Renal cortex interstitium (tissue), 11 donors: ENCODE measurements at regions not wholly inside any gene's neighbourhood (a gene's known extent, or its start where the extent isn't known, plus 50 kb on each side); places are given as distances from the start of the nearest gene placed in this dataset.
"Not testable (repeated sequence)": the region's sequence is repeated elsewhere in the genome, so short reads cannot be mapped to it uniquely, and the experiment has no call there.

Experiments used
- DNase-seq, 11 donors: peaks; one replicate each; pipeline ENCODE4 v3.0.0-alpha.2; 2013; ENCODE audit warnings: low read depth in 9 of 11, low spot score in 4 of 11; ENCODE audit errors: extremely low read depth in 1 of 11

DNA sequence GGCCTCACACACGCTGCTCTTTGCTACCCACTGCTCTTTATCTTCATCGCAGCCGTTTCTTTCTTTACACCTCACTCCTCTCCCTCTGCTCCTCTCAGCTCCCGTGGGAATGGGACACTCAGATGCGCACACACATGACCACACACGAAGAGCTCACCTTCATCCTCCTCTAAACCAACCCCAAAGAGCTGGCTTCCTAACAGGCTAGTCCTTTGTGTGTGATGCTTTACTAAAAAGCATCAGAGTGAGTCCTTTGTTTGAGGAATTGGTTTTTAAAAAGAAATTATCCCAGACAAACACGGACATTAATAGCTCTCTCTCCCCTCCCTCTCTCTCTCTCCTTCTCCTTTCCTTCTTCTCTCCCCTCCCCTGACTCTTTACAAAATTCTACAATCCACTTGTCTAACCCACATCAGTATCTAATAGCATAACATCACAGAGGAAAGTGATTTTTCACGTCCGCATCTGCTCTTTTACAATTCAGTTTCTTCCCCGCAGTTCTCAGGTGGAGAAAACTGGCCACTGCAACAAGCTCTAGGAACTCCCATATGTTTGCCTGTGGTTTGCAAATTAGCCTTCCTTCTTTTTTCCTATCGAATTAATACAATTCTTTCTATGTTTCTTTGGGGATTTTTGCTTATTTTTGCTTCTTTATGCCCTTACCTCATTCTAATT lies 306.8 kb upstream of the CNR1 start:
- no peak for DNase-seq

DNA sequence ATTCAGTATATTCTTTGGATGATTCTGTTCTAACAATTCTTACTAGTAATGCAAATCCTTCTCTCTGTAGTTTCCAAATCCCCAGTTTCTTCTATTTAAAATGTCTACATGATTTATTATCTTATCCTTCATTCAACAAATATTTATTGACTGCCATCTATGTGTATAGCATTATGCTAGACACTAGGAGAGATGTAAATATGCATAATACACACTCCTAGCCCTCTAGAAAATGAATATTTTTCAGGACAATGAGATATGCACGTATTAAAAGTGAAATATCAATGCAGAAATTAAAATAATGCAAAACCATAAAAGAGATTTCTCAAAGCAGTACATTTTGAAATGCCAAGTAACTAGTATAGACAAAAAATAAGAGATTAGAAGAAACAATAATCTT lies 293.5 kb upstream of the CNR1 start:
- DNase-seq, result no peak

DNA sequence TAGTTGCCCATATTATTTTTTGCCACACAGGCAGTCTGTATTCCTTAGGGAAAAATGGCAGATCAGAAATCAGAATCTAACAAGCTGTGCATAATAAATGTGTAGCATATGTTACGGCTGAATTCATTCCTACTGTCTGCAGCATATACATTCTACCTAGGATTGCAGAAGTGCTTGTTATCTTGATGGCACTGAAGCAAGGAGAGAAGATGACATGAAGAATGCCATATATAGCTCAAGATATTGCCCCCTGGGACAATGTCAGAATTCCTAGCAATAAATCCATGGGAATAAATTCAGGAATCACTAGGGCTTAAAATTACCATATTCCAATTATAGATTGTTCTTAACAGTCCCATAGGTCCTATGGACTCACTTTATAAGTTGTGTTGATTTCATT lies 293.0 kb upstream of the CNR1 start:
- DNase-seq, result no peak

DNA sequence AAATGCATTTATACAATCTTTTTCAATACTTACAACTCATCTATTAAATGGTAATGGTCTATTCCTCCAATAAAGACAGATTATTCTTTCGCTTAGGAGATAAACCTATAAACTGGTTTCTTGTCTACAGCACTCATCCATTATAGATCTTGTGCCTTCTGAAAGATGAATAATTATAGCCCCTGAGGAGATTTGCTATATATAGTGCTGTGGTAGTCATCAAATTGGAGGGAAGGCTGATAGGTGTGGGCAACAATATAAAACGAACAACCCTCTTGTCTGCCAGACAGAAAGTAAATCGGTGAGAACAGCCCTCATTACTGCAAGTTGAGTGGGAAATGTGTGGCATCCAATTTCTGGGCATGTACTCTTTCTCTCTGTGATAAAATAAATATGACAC lies 292.5 kb upstream of the CNR1 start:
- no peak for DNase-seq

DNA sequence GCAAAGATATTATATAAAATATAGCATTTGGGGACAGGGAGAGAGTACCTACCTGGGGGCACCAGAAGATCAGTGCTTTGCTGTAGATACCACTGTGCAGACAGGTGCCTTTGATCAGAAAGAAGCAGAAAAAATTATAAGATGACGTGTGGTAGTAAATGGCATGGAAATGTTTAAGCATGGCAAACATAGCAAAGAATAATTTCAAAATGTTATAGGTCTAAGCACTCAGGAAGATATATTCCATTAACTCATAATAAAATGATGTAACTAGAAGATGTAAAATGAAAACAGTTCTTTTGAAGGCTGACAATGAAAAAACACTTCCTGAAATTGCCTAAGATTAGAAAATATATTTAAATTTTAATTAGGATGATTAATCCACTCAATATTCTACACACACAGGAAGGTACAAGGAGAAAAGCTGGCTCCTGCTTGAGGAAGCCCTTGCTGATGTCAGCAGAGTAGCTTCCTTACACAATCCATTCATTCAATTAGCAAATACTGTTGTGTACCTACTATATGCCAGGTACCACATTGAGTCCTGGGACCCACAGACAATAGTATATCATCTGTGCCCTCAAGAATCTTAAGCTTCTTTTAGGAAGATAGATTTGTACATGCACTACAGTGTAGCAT lies 290.2 kb upstream of the CNR1 start:
- DNase-seq, result no peak

DNA sequence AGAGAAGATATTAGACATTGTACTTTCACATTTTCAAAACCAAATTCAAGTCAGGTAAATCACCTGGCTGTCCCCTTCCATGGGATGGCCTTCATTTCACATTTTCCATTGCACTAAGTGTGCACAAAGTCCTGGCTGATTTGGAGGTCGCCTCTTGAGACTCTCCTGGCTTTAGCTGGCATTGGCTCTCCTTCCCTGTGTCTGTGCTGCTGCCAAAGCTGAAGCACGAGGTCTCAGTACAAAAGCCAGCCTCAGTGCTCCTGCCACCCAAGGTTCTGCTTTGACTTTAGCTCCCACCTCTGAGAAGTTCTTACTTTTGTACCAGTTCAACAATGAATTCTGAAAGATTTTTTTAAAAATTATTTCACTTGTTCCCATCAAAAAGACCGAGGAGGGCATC lies 289.2 kb upstream of the CNR1 start:
- no peak for DNase-seq

DNA sequence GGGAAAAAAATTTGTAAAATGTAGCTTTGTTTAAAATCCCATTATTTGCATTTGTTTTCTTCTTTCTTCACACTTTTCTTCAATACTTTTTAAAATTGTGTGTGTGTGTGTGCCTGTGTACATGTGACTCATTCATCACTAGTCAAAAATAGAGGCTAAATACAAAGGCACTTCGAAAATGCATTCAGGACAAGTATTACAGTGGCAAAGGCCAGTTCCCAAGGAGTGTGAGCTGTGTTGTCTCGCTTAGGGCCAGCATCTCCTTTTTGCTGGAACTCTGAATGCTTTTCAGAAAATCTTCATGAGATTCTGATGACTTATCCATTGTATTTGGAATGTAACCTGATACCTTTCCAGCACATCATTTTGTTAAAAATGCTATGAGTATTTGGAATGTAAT lies 288.5 kb upstream of the CNR1 start:
- DNase-seq, result no peak

DNA sequence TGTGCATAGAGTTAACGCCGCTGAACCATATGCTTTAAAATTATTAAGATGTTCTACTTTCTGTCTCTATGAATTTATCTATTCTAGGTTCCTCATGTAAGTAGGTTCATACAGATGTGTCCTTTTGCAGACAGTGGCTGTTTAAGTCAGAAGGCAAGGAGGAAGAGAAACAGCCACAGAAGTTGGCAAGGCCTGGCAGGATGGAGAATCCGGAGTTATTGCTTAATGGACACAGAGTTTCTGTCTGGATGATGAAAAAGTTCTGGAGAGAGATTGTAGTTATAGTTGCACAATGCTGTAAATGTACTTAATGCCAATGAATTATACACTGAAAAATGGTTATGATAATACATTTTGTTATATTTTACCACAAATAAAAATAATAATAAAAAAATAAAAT lies 283.6 kb upstream of the CNR1 start:
- DNase-seq, result no peak

DNA sequence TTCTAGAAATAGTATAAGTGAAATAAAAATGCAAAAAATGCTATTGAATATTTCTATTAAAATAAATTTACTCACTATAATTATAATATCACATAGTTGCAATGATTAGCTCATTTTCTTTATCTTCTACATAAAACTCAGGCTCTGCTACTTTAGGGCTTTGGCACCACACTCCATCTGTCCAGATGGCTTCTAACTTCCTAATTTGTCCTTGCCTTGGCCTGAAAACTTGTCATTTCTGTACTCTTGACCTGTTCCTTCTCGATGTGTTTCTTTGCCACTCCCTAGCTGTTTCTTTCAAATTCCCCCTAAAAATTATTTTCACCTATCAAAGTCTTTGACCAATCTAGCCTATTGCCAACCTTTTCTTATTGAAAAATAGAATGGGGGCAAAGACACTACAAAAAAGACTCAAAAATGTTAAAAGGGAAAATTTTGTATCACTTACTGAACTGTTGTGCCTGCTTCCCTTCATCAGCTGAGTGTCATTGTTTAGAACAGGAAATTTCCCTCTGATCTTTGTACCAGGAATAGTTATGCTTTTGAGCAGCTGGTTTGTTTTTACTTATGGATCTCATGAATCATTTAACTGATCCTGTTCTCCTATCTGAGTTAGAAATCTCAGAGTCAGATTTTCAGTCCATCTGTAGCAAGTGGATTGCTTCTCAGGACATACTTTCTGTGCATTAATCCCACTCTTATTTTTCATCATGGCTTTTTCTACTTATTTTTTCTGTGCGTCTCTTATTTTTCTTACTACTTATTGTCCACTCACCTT lies 279.2 kb upstream of the CNR1 start:
- no peak for DNase-seq

DNA sequence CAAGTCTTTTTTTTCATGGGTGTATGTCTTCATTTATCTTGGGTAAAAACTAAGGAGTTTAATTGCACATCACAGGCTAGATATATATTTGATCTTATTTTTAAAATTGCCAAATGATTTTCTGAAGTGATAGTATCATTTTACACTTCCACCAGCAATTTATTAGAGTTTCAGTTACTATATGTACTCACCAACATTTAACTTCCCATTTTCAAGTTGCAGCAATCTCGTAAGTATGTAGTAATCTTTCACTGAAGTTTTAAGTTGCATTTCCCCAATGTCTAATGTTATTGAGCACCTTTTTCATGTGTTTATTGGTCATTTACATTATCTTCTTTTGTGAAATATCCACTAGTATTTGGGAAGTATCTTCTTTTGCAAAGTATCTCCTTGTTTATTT lies 277.4 kb upstream of the CNR1 start:
- DNase-seq, result no peak

DNA sequence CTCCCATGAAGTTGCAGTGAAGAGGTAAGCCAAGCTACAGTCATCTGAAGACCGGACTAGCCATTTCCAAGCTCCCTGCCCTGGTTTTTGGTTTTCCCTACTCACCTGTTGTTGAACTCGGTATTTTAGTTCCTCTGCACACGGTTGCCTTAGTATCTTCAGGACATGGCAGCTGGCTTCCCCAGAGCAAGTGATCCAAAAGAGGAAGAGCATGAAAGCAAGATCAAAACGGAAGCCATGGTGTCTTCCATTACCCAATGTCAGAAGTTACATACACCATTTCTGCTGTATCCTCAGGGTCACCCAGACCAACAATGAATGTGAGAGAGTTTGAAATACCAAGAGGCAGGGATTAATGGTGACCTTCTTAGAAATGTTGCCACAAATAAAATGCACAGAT lies 276.6 kb upstream of the CNR1 start:
- DNase-seq, result no peak

DNA sequence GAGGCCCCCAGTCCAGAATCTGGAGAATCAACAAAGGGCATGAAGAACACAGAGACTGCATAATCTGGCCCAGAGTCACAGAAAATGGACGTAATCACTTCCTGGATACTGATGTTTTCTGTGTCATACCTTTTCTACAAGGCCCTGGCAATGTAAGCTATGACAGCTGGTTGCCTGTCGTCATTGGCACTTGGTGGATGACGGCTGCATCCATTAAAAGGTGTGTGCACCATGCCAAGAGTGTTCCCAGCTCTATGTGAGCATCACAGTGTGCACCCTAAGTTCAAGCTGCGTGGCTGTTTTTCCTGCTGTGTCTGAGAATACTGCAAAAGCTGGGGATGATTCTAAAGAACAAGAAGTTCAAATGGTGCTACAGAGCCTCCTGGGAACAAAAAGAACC lies 275.2 kb upstream of the CNR1 start:
- no peak for DNase-seq

DNA sequence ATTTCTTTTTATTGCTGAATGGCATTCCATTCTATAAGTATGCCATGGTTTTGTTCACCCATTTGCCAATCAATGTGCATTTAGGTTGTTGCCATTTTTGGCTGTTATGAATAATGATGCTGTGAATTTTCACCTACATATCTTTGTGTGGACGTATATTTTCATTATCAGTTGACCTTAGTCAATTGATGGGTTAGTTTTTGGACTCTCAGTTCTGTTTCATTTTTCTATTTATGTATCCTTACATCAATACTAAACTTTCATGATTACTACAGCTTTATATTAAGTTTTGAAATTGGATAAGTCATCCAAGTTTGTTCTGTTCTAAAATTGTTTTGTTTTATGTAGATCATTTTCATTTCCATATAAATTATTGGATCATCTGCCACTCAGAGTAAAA lies 261.9 kb upstream of the CNR1 start:
- no peak for DNase-seq

DNA sequence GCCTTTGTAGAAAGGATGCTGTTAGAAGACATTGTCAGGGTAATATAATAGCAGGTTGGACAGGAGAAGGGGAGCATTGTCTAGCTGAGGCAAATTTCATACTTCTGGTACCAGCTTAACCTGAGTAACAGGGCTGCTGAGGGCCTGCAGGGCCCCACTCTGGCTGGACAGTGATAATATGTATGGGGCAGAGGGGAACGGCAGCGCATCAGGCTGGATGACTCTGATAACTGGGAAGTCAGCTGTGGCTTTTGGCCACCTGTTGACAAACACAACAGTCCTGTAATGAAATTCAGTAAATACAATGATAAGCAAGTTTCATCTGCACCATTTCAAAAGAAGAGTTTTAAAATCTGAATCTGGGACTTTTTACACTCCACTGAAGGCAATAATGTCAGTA lies 259.9 kb upstream of the CNR1 start:
- no peak for DNase-seq

DNA sequence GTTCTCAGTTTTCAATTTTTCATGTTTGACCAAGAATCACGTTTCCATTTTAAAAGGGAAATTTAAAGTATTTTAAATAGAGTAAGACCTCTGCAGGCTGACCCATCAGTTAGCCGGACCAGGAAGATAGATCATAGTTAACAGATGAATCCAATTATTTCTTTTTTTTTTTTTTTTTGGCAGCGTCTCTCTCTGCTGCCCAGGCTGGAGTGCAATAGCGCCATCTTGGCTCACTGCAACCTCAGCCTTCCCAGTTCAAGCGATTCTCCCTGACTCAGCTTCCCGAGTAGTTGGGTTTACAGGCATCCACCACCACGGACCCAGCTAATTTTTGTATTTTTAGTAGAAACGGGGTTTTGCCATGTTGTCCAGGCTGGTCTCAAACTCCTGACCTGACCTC lies 256.7 kb upstream of the CNR1 start:
- no peak for DNase-seq

DNA sequence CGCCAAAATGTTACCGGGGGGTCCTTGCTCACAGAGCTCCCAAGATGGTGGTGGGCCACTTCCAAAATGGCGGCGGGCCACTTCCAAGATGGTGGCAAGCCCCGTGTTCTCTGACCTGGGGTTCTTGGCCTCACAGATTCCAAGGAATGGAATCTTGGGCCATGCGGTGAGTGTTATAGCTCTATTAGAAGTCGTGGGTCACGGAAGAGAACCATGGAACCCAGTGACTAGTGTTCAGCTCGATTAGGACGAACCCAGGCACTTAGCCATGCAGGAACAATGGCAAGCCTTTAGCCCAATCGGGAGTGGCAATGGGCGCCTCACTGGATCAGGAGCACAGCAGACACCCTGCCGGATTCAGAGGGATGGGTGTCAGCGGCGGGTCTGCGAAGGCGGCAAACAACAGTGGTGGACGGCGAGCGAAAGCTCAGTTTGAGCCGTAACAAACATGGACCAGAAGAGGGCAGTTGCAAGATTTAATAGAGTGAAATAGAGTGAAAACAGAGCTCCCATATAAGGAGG lies 254.9 kb upstream of the CNR1 start:
- DNase-seq, result not testable (repeated sequence)

DNA sequence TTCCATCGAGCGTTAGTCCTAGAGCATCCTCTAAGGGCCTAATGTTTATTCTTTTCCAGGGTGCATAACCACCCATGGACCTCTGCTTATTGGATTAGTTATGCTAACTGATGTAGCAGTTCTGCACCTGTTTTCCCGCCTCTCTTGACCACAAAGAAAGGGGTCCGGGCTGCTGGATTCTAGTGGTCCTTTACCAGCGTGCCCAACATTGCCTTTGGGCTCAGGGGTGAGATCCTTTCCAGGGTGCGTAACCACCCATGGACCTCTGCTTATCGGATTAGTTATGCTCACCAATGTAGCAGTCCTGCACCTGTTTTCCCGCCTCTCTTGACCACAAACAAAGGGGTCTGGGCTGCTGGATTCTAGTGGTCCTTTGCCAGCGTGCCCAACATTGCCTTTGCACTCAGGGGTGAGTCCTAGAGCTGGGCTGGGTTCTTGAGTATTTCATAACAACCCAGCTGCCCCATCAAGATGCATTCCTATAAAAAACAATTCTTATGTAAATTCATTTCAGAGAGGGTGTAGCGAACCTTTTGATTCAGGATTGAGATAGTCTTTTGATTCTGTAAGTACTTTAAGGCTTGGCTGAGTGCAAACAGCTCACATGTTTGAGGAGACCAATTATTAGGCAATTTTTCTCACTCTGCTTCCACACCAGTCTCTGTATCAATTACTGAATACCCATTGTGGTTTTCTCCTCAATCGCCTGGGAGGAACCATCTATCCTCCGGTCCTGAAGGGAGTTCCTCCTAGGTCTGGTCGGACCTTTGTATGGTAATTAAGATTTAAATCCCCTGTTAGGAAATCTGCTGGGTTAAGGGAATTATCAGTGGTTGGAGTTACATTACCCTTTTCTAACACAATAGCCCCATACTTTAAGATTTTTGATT lies 253.0 kb upstream of the CNR1 start:
- DNase-seq, result not testable (repeated sequence)

DNA sequence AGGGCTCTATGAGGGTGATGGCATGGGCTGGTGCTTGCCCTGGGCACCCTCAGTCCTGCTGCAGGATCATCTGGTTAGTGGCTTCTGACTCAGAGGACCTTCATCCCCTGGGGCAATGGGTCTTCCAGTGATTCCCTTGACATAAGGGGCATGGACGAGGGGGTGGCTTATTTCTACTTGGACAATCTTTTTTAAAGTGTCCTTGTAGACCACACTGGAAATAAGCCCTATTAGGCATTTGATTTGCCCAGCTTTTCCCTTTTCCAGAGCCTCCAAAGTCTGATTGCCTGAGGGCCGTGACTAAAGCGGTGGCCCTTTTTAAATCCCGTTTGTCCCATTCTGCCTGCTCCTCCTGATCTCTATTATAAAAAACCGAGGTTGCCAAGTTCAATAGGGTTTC lies 251.2 kb upstream of the CNR1 start:
- DNase-seq, result not testable (repeated sequence)

DNA sequence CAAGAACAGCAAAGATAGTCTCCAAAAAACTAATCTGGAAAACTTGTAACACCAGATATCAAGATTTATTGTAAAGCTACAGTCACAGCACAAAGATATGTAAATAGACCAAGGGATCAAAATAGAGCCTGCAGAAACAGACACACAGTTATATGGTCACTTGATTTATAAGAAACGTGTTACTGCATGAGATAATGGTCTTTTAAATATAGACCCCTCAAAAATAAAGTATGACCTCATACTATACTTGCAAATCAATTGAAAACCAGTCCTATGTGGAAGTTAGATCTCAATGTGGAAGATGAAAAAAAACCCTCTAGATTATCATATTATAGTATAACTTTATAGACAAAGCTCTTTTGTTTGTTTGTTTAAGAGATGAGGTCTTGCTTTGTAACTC lies 247.3 kb upstream of the CNR1 start:
- DNase-seq, result no peak
